ENCODE measurements at regions not wholly inside any gene's neighbourhood (a gene's known extent, or its start where the extent isn't known, plus 50 kb on each side); places are given as distances from the start of the nearest gene placed in this dataset.

- TF ChIP-seq, protein P1, sequence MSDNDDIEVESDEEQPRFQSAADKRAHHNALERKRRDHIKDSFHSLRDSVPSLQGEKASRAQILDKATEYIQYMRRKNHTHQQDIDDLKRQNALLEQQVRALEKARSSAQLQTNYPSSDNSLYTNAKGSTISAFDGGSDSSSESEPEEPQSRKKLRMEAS (IDR thresholded peaks at IDR 0.05; ENCODE audit: insufficient read depth, insufficient read length), result no peak
- TF ChIP-seq GATA2 (IDR thresholded peaks at IDR 0.05; ENCODE audit: insufficient read depth, insufficient read length, low read depth, low read length) (no peak), POLR2AphosphoS5 (IDR thresholded peaks at IDR 0.05; ENCODE audit: insufficient read depth, low read depth, low read length) (no peak), POLR2A (IDR thresholded peaks at IDR 0.05; ENCODE audit: low read depth, low read length) (no peak), EZH2 (IDR thresholded peaks at IDR 0.05; ENCODE audit: borderline replicate concordance, low read depth, low read length, severe bottlenecking) (no peak)
- TF ChIP-seq, protein P2, sequence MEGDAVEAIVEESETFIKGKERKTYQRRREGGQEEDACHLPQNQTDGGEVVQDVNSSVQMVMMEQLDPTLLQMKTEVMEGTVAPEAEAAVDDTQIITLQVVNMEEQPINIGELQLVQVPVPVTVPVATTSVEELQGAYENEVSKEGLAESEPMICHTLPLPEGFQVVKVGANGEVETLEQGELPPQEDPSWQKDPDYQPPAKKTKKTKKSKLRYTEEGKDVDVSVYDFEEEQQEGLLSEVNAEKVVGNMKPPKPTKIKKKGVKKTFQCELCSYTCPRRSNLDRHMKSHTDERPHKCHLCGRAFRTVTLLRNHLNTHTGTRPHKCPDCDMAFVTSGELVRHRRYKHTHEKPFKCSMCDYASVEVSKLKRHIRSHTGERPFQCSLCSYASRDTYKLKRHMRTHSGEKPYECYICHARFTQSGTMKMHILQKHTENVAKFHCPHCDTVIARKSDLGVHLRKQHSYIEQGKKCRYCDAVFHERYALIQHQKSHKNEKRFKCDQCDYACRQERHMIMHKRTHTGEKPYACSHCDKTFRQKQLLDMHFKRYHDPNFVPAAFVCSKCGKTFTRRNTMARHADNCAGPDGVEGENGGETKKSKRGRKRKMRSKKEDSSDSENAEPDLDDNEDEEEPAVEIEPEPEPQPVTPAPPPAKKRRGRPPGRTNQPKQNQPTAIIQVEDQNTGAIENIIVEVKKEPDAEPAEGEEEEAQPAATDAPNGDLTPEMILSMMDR (IDR thresholded peaks at IDR 0.05; ENCODE audit: extremely low read depth in 1 of 2, insufficient read depth in 1 of 2, low read depth in 1 of 2, low read length in 2 of 2), result no peak
Observed at GRCh38 chr13:61950828-61951227, 535.2 kb upstream of the PCDH20 start.

Data from endothelial cell of umbilical vein (primary cell).